Body of pancreas (tissue), 4 donors: ENCODE measurements at regions not wholly inside any gene's neighbourhood (a gene's known extent, or its start where the extent isn't known, plus 50 kb on each side); places are given as distances from the start of the nearest gene placed in this dataset.
A peak's percentile ranks its signal among the peaks of the same experiment; 100 is the strongest.

Experiments used
- ATAC-seq: fragments of 150-250 bp; one replicate; pipeline ENCODE4 v1.9.1; 2016
- DNase-seq, 4 donors: peaks; one replicate each; pipeline ENCODE4 v3.0.0-alpha.2; 2019
- H3K27ac ChIP-seq, 4 donors: fragments of 200-600 bp; sonication (generic); 1 replicate in 3 of 4; 2 replicates in 1 of 4; pipeline versions ENCODE4 v1.5.1 to v1.6.1; 2016 to 2019; ENCODE audit warnings: mild to moderate bottlenecking in 1 of 4, mixed read lengths in 1 of 4, moderate library complexity in 1 of 4
- H3K27me3 ChIP-seq, 2 donors: fragments of 200-600 bp; sonication (generic); one replicate each; pipeline ENCODE4 v1.6.0; 2016; ENCODE audit warnings: mild to moderate bottlenecking in 1 of 2
- H3K36me3 ChIP-seq, 2 donors: fragments of 200-600 bp; sonication (generic); replicated peaks in 1 of 2; 2 replicates each; pipeline ENCODE4 v1.5.1; 2016; ENCODE audit warnings: low read depth in 2 of 2; ENCODE audit not compliant: insufficient read depth in 1 of 2
- H3K4me1 ChIP-seq: fragments of 200-600 bp; sonication (generic); one replicate; pipeline ENCODE4 v1.6.0; 2016
- H3K4me3 ChIP-seq, 2 donors: fragments of 200-600 bp; sonication (generic); 1 replicate in 1 of 2; 2 replicates in 1 of 2; pipeline ENCODE4 v1.5.1; 2016 to 2019
- H3K9me3 ChIP-seq, 3 donors: fragments of 200-600 bp; sonication (generic); 1 replicate in 2 of 3; 2 replicates in 1 of 3; pipeline ENCODE4 v1.5.1; 2016
- CTCF ChIP-seq, 7 experiments: fragments of 450-650 bp in 4 of 7; fragments of 200-600 bp in 3 of 7; sonication (generic) in 3 of 7; IDR thresholded peaks; one replicate each; pipeline ENCODE4 v1.5.1; 2016 to 2019; ENCODE audit warnings: antibody characterized with exemption in 7 of 7
- POLR2A ChIP-seq, 3 donors: fragments of 450-650 bp; IDR thresholded peaks; one replicate each; pipeline ENCODE4 v1.6.1; 2016; ENCODE audit warnings: antibody characterized with exemption in 3 of 3, mild to moderate bottlenecking in 2 of 3
- WGBS, 2 donors: methylation state at CpG; one replicate each; pipeline ENCODE4 v1.1.5; 2017; 5-methylcytosine and 5-hydroxymethylcytosine counted together
- intact Hi-C: fragments of 100-400 bp; cut with DNase I; formaldehyde crosslinking; loops from one replicate; pipeline ENCODE4 v1.15.1; 2023

- no peaks in the 10 kb centered on the region for H3K36me3 ChIP-seq
- TF ChIP-seq CTCF (IDR thresholded peaks at IDR 0.05), result no peak
- TF ChIP-seq POLR2A (IDR thresholded peaks at IDR 0.05), result no peak
- no peaks in the 10 kb centered on the region for H3K27me3 ChIP-seq
- no peak for ATAC-seq
- H3K9me3 ChIP-seq, result no peaks in the 10 kb centered on the region
- 79 to 89% methylated on average over 4 of the region's 4 CpGs for WGBS, 2 donors
- peak overlapping the region in 2 of 4 donors; percentile 20 to 65 for H3K27ac ChIP-seq
- intact Hi-C loops, result no loop called here
- peaks cover 35% of the 10 kb centered on the region for H3K4me1 ChIP-seq
- DNase-seq, result no peak
- H3K4me3 ChIP-seq, result no peak overlapping the region
Measured at GRCh38 chr3:42037318-42037945, 53.7 kb upstream of the TRAK1 start.

GRCh38 chr3:42036483-42036823 lies 54.7 kb upstream of the TRAK1 start:
- Histone ChIP-seq H3K36me3 (no peaks in the 10 kb centered on the region), H3K27me3 (no peaks in the 10 kb centered on the region), H3K27ac (peak overlapping the region; percentile 11 to 65 (median 36)), H3K4me3 (no peak overlapping the region), H3K9me3 (no peaks in the 10 kb centered on the region), H3K4me1 (peaks cover 45% of the 10 kb centered on the region)
- WGBS, 2 donors, result 55 to 68% methylated on average over 3 of the region's 3 CpGs
- peak; percentile 78 for ATAC-seq
- peak in 3 of 4 donors; percentile 30 to 40 (median 38) for DNase-seq
- TF ChIP-seq CTCF (IDR thresholded peaks at IDR 0.05) (no peak), POLR2A (IDR thresholded peaks at IDR 0.05) (peak in 2 of 3 donors; percentile 22 to 45)
- intact Hi-C loops, result no loop called here

GRCh38 chr3:42035816-42036482 lies 55.2 kb upstream of the TRAK1 start:
- intact Hi-C loops, result no loop called here
- no peak for ATAC-seq

GRCh38 chr3:42035007-42035406 lies 56.1 kb upstream of the TRAK1 start:
- no peak for ATAC-seq
- H3K36me3 ChIP-seq, result no peaks in the 10 kb centered on the region
- no peak overlapping the region for H3K27ac ChIP-seq
- intact Hi-C loops, result no loop called here
- no peak for DNase-seq
- 95 to 100% methylated on average over 3 of the region's 3 CpGs for WGBS, 2 donors
- H3K9me3 ChIP-seq, result no peaks in the 10 kb centered on the region
- H3K4me1 ChIP-seq, result peaks cover 45% of the 10 kb centered on the region
- TF ChIP-seq CTCF (IDR thresholded peaks at IDR 0.05) (no peak), POLR2A (IDR thresholded peaks at IDR 0.05) (no peak)
- H3K4me3 ChIP-seq, result no peak overlapping the region
- no peaks in the 10 kb centered on the region for H3K27me3 ChIP-seq

More at GRCh38 chr3:42035816-42036482, 55.2 kb upstream of the TRAK1 start:
- Histone ChIP-seq H3K27me3 (no peaks in the 10 kb centered on the region), H3K4me3 (no peak overlapping the region), H3K4me1 (peaks cover 45% of the 10 kb centered on the region), H3K9me3 (no peaks in the 10 kb centered on the region), H3K36me3 (no peaks in the 10 kb centered on the region), H3K27ac (peak overlapping the region; percentile 11 to 65 (median 36))
- 59 to 60% methylated on average over 3 to 4 of the region's 4 CpGs for WGBS, 2 donors
- DNase-seq, result peak in 1 of 4 donors; percentile 26
- TF ChIP-seq POLR2A (IDR thresholded peaks at IDR 0.05) (no peak), CTCF (IDR thresholded peaks at IDR 0.05) (no peak)
